GM18907 (cell line): ENCODE measurements at regions not wholly inside any gene's neighbourhood (a gene's known extent, or its start where the extent isn't known, plus 50 kb on each side); places are given as distances from the start of the nearest gene placed in this dataset.

ENCODE experiments used
- ATAC-seq: cut with Tn5 transposase; IDR thresholded peaks from one replicate; pipeline ENCODE4 v1.9.1; 2021; ENCODE audit warnings: mild to moderate bottlenecking, moderate library complexity; ENCODE audit not compliant: unreplicated experiment

- ATAC-seq, result no peak
Measured at GRCh38 chr22:47807506-47807905, 1045.1 kb downstream of the TBC1D22A start.

GRCh38 chr22:47806894-47807293 is 1044.4 kb downstream of the TBC1D22A start:
- ATAC-seq, result no peak

DNA sequence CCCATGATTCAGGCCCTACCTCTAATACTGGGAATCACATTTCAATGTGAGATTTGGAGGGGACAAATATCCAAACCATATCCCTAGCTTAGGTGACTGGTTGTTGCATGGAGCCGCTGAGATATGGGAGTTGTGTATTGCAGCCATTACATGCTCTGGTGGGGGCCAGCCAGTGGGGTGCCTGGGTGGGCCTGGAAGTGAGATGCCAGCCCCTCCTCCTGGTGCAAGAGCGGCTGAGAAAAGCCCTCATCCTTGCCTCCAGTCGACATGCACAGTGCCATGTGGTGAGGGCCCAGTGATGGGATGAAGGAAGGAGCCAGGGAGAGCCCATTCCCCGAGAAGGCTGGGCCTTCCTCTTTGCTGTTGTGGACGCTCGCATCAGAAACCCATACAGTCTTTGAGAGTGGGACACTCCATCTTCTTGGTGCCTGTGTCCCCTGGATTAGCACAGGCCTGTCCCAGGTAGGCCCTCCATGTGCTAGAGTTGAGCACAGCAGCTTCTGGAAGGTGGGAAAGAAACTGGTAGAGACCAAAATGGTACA is 1043.0 kb downstream of the TBC1D22A start:
- no peak for ATAC-seq

DNA sequence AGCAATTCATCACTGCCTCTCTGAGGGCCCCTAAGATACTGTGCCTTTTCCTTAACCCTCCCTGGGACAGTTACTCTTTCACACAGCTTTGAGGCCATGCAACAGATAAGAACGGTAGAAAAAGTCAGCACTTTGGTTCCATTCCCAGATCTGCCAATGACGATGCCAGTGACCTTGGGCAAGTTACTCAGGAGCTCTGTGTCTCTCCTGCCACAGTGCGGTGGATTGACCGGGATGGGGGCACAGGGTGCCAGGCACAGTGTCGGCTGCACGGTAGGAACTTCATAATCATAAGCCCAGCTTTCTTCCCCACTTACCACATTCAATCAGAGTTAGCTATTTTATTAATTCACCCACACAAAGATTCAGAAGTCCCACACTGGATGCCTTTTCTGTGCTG is 1041.8 kb downstream of the TBC1D22A start:
- no peak for ATAC-seq

- ATAC-seq, result no peak
Measured at GRCh38 chr22:47802421-47802820, 1040.0 kb downstream of the TBC1D22A start.

DNA sequence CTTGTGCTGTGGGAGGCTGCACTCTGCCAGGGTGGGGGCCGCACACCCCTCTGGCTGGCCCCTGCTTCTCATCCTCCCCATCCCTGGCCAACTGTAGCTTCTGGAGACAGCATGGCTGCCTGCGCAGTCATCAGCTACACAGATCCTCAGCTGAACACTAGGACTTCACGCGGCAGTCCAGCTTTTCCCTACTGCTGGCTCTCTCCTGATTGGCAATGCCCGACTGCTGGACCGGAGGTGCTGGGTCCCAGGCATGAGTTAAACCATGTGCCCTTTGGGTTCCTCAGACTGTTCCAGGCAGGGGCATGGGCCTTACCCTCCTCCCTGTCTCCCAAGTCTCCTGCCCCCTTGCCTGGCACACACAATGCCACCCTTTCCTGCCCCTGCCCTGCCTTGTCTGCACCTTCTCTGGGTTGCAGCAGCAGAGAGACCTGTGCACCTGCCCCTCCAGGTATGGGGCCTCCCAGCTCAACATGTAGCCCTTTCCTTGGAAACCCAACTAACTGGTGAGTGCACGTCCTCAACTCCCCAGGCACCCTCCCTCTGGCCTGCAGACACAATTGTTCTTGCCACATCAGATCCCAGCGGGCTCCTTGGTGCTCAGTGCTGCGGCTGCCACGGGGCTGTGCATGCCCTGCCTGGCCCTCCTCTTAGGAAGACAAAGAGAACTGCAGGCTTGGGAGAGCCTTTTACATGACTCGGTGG is 1039.2 kb downstream of the TBC1D22A start:
- no peak for ATAC-seq

DNA sequence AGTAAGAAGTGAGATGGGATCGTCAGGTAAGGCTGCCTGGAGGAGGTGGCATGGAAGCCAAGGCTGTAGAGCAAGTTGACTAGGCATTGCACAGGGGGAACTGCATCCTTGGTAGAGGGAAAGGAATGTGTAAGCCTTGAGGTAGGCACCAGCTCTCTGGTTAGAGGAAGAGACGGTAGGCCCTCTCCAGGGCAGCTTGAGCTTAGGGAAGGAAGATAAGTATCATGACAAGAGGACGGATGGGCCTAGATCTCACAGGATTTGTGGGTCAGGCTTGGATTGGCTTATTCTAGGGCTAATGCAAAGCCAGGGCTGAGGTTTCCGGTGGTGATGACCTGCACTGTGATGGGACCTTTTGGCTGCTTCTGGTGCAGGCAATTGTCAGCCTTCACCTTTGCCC is 1035.8 kb downstream of the TBC1D22A start:
- ATAC-seq, result no peak

GRCh38 chr22:47797342-47797945 is 1035.0 kb downstream of the TBC1D22A start:
- no peak for ATAC-seq

GRCh38 chr22:47796128-47796908 is 1033.9 kb downstream of the TBC1D22A start:
- no peak for ATAC-seq

- ATAC-seq, result no peak
Measured at GRCh38 chr22:47795477-47796127, 1033.2 kb downstream of the TBC1D22A start.

DNA sequence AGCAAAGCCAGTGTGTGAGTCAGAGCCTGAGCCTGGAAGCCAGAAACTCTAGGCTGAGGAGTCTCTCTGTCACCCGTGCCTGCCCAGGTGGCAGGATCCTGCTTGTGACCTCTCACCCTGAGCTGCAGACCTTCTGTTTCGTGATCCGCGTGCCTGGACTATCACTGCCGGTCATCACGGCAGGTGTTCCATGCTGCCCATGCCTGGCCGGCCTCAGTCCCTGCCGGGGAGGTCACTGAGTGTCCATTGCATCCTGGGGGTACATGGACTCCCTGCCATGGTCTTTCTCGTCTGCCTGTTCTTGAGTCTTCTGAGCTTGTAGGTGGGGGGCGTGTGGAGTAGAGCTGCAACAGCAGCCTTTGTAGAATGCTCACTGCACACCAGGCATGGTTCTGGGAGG is 1032.4 kb downstream of the TBC1D22A start:
- no peak for ATAC-seq

GRCh38 chr22:47793304-47794101 is 1031.1 kb downstream of the TBC1D22A start:
- ATAC-seq, result no peak

DNA sequence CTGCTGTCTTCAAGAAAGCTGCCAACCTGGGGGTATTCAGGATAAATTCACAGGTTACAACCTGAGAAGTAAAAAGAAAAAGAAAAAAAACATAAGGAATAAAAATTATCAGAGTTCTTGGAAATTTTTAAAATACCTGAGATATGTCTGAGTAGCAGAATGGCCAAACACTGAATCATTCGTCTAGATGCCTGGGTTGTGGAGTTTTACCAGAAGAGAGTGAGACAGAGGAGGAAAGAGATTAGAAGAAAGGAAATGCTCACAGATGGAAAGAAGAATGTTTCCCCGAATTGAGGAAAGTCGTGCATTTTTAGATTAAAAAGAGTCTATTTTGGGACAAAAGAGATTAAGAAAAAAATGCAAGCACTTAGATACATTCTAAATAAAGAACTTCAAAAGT is 1026.7 kb downstream of the TBC1D22A start:
- no peak for ATAC-seq

GRCh38 chr22:47788461-47788860 is 1026.0 kb downstream of the TBC1D22A start:
- no peak for ATAC-seq

- no peak for ATAC-seq
Measured at GRCh38 chr22:47787501-47788227, 1025.2 kb downstream of the TBC1D22A start.

DNA sequence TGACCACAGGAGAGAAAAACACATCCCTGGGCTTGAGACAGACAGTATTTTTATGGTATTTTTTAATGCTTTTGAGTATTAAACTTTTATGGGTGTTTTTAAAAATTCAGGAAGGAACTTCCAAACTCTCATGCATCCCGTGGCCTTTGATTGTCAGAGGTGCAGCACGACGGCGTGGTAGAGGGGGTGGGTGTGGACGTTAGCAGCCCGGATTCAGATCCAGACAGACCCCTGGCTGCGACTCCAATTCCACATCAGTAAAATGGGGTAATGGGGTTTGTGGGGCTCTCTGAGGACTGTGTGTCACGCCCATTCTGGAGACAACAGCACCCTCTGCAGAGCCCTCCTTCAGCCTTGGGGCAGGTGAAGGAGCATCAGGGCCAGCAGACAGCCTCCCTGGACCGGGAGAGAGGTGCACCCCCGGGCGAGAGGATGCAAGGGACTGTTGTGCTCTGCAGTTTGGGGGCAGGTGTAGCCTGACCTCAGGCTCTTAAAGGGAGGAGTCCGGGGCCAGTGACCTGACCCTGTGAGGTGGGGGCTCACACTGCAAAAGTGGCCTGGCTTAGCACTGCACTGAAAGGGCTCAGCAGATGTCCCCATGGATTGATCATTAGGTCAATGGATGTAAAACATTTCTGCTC is 1024.3 kb downstream of the TBC1D22A start:
- ATAC-seq, result no peak

GRCh38 chr22:47784991-47785390 is 1022.5 kb downstream of the TBC1D22A start:
- ATAC-seq, result no peak

DNA sequence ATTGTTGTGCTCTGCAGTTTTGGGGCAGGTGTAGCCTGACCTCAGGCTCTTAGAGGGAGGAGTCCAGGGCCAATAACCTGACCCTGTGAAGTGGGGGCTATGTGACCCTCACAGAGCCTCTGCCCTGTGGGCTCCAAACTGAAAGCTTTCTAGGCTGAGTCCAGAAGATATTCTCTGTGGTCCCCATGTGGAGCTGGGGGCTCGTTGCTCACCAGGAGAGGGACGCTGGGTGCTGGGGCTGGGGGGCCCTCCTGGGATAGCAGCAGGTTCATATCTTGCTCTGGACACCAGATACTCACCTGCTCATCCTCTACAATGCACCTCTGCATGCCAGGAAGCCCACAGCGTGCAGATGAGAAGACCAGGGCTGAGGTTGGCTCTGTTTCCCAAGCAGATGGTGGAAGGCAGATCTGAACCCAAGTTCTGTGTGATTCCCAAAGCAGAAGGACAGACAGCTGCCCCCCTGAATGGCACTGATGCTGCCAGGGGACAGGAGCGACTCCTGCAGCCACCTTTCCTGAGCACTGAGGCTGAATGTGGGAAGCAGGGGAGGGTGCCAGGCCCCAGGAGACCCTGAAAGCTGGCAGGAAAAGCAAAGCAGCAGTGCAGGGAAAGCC is 1022.0 kb downstream of the TBC1D22A start:
- ATAC-seq, result no peak
